ENCODE measurements at regions not wholly inside any gene's neighbourhood (a gene's known extent, or its start where the extent isn't known, plus 50 kb on each side); places are given as distances from the start of the nearest gene placed in this dataset.

GRCh38 chr12:69130064-69130463 lies 109.3 kb upstream of the CPSF6 start:
- no peak overlapping the region for H3K56ac ChIP-seq (ENCODE audit: insufficient read length, low read depth, low read length)
- H3K18ac ChIP-seq (ENCODE audit: insufficient read length, low read depth, low read length) = no peak overlapping the region
- H3K79me2 ChIP-seq (ENCODE audit: insufficient read depth, low read length) = no peaks in the 10 kb centered on the region
- H3K27ac Mint-ChIP-seq = no peak overlapping the region
- no peak overlapping the region for H3K14ac ChIP-seq (ENCODE audit: insufficient read depth, low read length)
- no peaks in the 10 kb centered on the region; the same call in 1 of the 2 replicates for H3K27me3 Mint-ChIP-seq (ENCODE audit: low read depth)
- no peak overlapping the region for H3K9ac ChIP-seq (ENCODE audit: extremely low read depth, insufficient read length, low read length)
- H3K4me1 ChIP-seq (ENCODE audit: insufficient read depth, low read length) = no peaks in the 10 kb centered on the region
- H3K4me1 Mint-ChIP-seq = peaks cover 26 to 34% of the 10 kb centered on the region in 2 experiments
- no peak overlapping the region for H2BK12ac ChIP-seq (ENCODE audit: insufficient read length, low read depth, low read length)
- no peak overlapping the region for H4K91ac ChIP-seq (ENCODE audit: insufficient read length, low read depth, low read length)
- H3T11ph ChIP-seq (ENCODE audit: low read length) = no peak overlapping the region
- no peak overlapping the region for H3K4me2 ChIP-seq (ENCODE audit: insufficient read depth, insufficient read length, low read length)
- DNase-seq = no peak
- H3K79me1 ChIP-seq (ENCODE audit: insufficient read depth, low read depth, low read length, poor library complexity, severe bottlenecking) = no peaks in the 10 kb centered on the region
- H3K23ac ChIP-seq (ENCODE audit: insufficient read length, low read depth, low read length) = no peak overlapping the region
- no peak overlapping the region for H4K5ac ChIP-seq (ENCODE audit: insufficient read length, low read depth, low read length)
- no peaks in the 10 kb centered on the region for H3K9me3 ChIP-seq (ENCODE audit: control insufficient read depth, low read depth, low read length)
- H2BK15ac ChIP-seq (ENCODE audit: low read depth, low read length) = no peak overlapping the region
- H2AFZ ChIP-seq (ENCODE audit: low read length) = no peak overlapping the region
- H2BK120ac ChIP-seq (ENCODE audit: low read depth, low read length, poor library complexity, severe bottlenecking) = no peak overlapping the region
- no peak overlapping the region for H2AK5ac ChIP-seq (ENCODE audit: insufficient read length, low read length)
- H3K4me3 Mint-ChIP-seq = no peak overlapping the region
- no peak overlapping the region for H2BK20ac ChIP-seq (ENCODE audit: low read depth, low read length, poor library complexity, severe bottlenecking)
- no peak overlapping the region for H3K4ac ChIP-seq (ENCODE audit: low read depth, low read length)
- no peaks in the 10 kb centered on the region for H3K27me3 ChIP-seq (ENCODE audit: insufficient read depth, low read length)
- H3K9me3 Mint-ChIP-seq = peaks cover 0 to 3% of the 10 kb centered on the region in 2 experiments; a peak in 1 of 5 replicates
- no peaks in the 10 kb centered on the region for H3K23me2 ChIP-seq (ENCODE audit: insufficient read length, low read depth, low read length, poor library complexity, severe bottlenecking)
- H3K27ac ChIP-seq (ENCODE audit: insufficient read length, low read depth, low read length) = no peak overlapping the region
- H2BK5ac ChIP-seq (ENCODE audit: insufficient read length, low read length) = no peak overlapping the region
- no peak overlapping the region for H4K8ac ChIP-seq (replicated peaks; ENCODE audit: insufficient read length, low read depth, low read length)
- TF ChIP-seq, protein P1, sequence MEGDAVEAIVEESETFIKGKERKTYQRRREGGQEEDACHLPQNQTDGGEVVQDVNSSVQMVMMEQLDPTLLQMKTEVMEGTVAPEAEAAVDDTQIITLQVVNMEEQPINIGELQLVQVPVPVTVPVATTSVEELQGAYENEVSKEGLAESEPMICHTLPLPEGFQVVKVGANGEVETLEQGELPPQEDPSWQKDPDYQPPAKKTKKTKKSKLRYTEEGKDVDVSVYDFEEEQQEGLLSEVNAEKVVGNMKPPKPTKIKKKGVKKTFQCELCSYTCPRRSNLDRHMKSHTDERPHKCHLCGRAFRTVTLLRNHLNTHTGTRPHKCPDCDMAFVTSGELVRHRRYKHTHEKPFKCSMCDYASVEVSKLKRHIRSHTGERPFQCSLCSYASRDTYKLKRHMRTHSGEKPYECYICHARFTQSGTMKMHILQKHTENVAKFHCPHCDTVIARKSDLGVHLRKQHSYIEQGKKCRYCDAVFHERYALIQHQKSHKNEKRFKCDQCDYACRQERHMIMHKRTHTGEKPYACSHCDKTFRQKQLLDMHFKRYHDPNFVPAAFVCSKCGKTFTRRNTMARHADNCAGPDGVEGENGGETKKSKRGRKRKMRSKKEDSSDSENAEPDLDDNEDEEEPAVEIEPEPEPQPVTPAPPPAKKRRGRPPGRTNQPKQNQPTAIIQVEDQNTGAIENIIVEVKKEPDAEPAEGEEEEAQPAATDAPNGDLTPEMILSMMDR (conservative IDR thresholded peaks at IDR 0.05) = no peak
- H4K20me1 ChIP-seq (ENCODE audit: control insufficient read depth, insufficient read depth, insufficient read length) = no peaks in the 10 kb centered on the region
- H3K36me3 Mint-ChIP-seq (ENCODE audit: insufficient read depth in 1 of 3, low read depth in 3 of 3) = peaks cover 0 to 4% (median 0%) of the 10 kb centered on the region in 3 experiments; a peak in 2 of 7 replicates
